ENCODE measurements at regions not wholly inside any gene's neighbourhood (a gene's known extent, or its start where the extent isn't known, plus 50 kb on each side); places are given as distances from the start of the nearest gene placed in this dataset.

DNA sequence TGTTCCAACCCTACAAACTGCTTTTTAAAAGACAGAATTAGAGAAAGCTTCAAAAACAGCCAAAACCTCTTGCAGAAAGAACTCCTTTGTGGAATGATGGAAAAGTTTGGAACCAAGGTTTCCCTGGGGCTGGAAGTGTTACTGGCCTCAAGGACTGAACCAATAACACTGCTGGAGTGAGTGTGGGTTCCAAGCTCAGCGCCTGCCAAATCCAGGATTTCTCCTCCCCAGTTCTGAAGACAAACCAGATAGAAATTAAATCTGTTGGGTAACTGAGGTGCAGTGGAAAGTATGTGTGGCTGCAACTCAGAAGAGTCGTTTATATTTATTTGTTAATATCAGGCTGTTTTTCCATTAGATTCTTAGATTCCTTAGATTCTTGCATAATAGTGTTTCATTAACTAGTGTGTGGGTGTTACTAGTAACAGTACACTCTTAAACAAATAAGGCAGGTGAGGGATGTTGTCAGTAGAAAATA lies 66.5 kb upstream of the FNDC3B start:
- no peak for TF ChIP-seq CTCF (IDR thresholded peaks at IDR 0.05; ENCODE audit: low read depth, low read length, poor library complexity, severe bottlenecking)
- no peak for TF ChIP-seq EZH2phosphoT487 (IDR thresholded peaks at IDR 0.05; ENCODE audit: borderline replicate concordance, low read length)

Data from DOHH2 (cell line).